Glutamatergic neuron (in vitro differentiated cells): ENCODE measurements at regions not wholly inside any gene's neighbourhood (a gene's known extent, or its start where the extent isn't known, plus 50 kb on each side); places are given as distances from the start of the nearest gene placed in this dataset.

Experiments used
- DNase-seq: peaks from one replicate; pipeline ENCODE4 v3.0.0; 2022
- H3K27ac Mint-ChIP-seq: one replicate; pipeline ENCODE4 v1.8.0; 2020; ENCODE audit warnings: mild to moderate bottlenecking, mixed read lengths, inconsistent platforms; ENCODE audit not compliant: unreplicated experiment
- H3K27me3 Mint-ChIP-seq: one replicate; pipeline ENCODE4 v1.8.0; 2020; ENCODE audit warnings: mild to moderate bottlenecking, moderate library complexity, mixed read lengths, inconsistent platforms; ENCODE audit not compliant: unreplicated experiment
- H3K36me3 Mint-ChIP-seq: one replicate; pipeline ENCODE4 v1.8.0; 2020; ENCODE audit warnings: mild to moderate bottlenecking, mixed read lengths, inconsistent platforms; ENCODE audit not compliant: unreplicated experiment
- H3K4me1 Mint-ChIP-seq: one replicate; pipeline ENCODE4 v1.8.0; 2020; ENCODE audit warnings: mild to moderate bottlenecking, low read depth, mixed read lengths, inconsistent platforms; ENCODE audit not compliant: unreplicated experiment
- H3K4me3 Mint-ChIP-seq: one replicate; pipeline ENCODE4 v1.8.0; 2020; ENCODE audit warnings: mild to moderate bottlenecking, mixed read lengths, inconsistent platforms; ENCODE audit not compliant: unreplicated experiment
- H3K9me3 Mint-ChIP-seq: one replicate; pipeline ENCODE4 v1.8.0; 2020; ENCODE audit warnings: mild to moderate bottlenecking, moderate library complexity, mixed read lengths, inconsistent platforms; ENCODE audit not compliant: unreplicated experiment
- CTCF ChIP-seq: fragments of 200-600 bp; sonication (generic); IDR thresholded peaks from one replicate; pipeline ENCODE4 v1.5.0; 2021; ENCODE audit not compliant: partially characterized antibody, unreplicated experiment

GRCh38 chr22:49321477-49322055, 506.1 kb downstream of the BRD1 start:
- TF ChIP-seq CTCF: no peak
- Mint-ChIP-seq H3K27me3 (peaks cover 8% of the 10 kb centered on the region), H3K4me3 (no peak overlapping the region), H3K36me3 (peaks cover 7% of the 10 kb centered on the region), H3K4me1 (no peaks in the 10 kb centered on the region), H3K9me3 (peaks cover 21% of the 10 kb centered on the region), H3K27ac (no peak overlapping the region)
- no peak for DNase-seq

GRCh38 chr22:49320714-49321476, 506.8 kb downstream of the BRD1 start:
- Mint-ChIP-seq H3K9me3 (peaks cover 21% of the 10 kb centered on the region), H3K27me3 (peaks cover 8% of the 10 kb centered on the region), H3K36me3 (peaks cover 7% of the 10 kb centered on the region), H3K4me3 (no peak overlapping the region), H3K4me1 (no peaks in the 10 kb centered on the region), H3K27ac (no peak overlapping the region)
- no peak for TF ChIP-seq CTCF
- DNase-seq: no peak

DNA sequence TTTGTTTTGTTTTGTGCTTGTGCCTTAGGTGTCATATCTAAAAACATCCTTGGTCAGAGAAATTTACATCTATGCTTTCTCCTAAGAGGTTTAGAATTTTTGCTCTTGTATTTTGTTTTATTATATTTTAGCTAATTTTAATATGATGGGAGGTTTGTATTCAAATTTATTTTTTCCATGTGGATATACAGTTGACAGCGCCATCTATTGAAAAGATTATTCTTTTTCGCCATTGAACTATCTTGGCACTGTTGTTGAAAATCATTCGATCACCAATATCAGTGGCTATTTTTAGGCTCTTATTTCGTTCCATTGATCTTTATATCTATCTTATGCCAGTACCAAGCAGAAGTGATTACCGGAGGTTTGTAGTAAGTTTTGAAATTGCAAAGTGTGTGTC, 510.3 kb downstream of the BRD1 start:
- Mint-ChIP-seq H3K4me3 (no peak overlapping the region), H3K9me3 (peaks cover 4% of the 10 kb centered on the region), H3K36me3 (no peaks in the 10 kb centered on the region), H3K4me1 (no peaks in the 10 kb centered on the region), H3K27me3 (no peaks in the 10 kb centered on the region), H3K27ac (no peak overlapping the region)
- no peak for DNase-seq
- TF ChIP-seq CTCF: no peak

- Mint-ChIP-seq H3K9me3 (peaks cover 17% of the 10 kb centered on the region), H3K36me3 (peaks cover 13% of the 10 kb centered on the region), H3K4me3 (no peak overlapping the region), H3K27ac (no peak overlapping the region), H3K4me1 (no peaks in the 10 kb centered on the region), H3K27me3 (peaks cover 2% of the 10 kb centered on the region)
- no peak for TF ChIP-seq CTCF
- no peak for DNase-seq
Observed at GRCh38 chr22:49312601-49313000, 515.1 kb downstream of the BRD1 start.

DNA sequence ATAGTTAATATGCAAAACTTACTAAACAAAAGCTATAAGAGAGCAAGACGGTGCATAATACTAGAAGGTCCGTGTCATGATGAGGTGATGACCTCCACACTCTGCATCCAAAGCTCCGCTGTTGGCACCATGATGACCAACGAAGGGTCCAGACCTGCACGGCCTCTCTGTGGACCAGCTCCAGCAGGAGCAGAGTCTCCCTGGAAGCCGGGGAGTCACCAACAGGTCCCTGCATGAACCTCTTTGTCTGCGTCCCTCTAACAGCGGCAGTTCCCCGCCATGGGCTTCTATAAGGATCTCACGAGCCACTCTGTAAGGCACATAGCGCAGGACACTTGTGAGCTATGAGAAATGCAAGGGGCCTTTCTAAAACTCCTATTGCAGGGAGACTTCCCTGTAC, 517.3 kb downstream of the BRD1 start:
- Mint-ChIP-seq H3K4me1 (no peaks in the 10 kb centered on the region), H3K9me3 (peaks cover 17% of the 10 kb centered on the region), H3K27ac (no peak overlapping the region), H3K4me3 (no peak overlapping the region), H3K36me3 (peaks cover 13% of the 10 kb centered on the region), H3K27me3 (peaks cover 6% of the 10 kb centered on the region)
- no peak for TF ChIP-seq CTCF
- DNase-seq: no peak
